IPS-NIHi11 (cell line): ENCODE measurements at regions not wholly inside any gene's neighbourhood (a gene's known extent, or its start where the extent isn't known, plus 50 kb on each side); places are given as distances from the start of the nearest gene placed in this dataset.

Source experiments
- DNase-seq: peaks from one replicate; pipeline ENCODE4 v3.0.0; 2012; ENCODE audit warnings: mixed read lengths, low spot score

DNA sequence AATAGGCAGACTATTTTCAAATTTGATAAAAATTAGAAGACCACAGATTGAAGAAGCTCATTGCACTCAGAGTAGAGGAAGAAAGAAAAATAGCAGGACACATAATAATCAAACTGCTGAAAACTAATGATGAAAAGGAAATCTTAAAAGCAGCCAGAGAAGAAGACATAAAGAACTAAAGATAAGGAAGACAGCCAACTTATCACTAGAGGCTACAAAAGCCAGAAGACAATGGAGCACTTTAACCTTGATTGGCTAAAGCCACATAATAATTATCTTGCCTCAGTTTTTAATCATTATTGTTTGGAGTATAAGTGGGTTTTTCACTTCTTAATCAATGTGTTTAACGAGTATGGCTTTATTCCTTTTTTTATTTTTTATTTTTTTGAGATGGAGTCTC, 397.6 kb downstream of the RNF144B start:
- DNase-seq = no peak

- DNase-seq = no peak
Observed at GRCh38 chr6:18785810-18786490, 398.8 kb downstream of the RNF144B start.

- no peak for DNase-seq
Observed at GRCh38 chr6:18792866-18793265, 405.7 kb downstream of the RNF144B start.

DNA sequence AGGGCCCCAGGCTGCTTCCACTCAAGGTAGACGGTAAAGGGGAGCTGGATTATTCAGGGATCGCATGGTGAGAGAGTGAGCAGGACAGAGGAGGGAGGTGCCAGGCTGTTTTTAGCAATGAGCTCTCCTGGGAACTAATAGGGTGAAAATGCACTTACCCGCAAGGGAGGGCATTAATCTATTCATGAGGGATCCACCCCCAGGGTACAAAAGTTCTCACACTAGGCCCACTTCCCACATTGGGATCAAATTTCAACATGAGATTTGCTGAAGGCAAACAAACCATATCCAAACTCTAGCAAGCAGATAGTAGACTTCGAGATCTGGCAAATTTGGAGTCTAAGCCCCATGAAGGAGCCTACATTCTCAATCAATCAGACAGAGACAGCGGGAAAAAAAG, 408.6 kb downstream of the RNF144B start:
- DNase-seq = no peak

- no peak for DNase-seq
Observed at GRCh38 chr6:18820725-18821124, 433.6 kb downstream of the RNF144B start.

GRCh38 chr6:18823782-18824386, 436.7 kb downstream of the RNF144B start:
- peak; percentile 32 for DNase-seq

GRCh38 chr6:18829272-18829870, 442.2 kb downstream of the RNF144B start:
- DNase-seq = no peak

- DNase-seq = no peak
Observed at GRCh38 chr6:18835976-18836375, 448.8 kb downstream of the RNF144B start.

- no peak for DNase-seq
Observed at GRCh38 chr6:18837013-18837412, 449.9 kb downstream of the RNF144B start.

DNA sequence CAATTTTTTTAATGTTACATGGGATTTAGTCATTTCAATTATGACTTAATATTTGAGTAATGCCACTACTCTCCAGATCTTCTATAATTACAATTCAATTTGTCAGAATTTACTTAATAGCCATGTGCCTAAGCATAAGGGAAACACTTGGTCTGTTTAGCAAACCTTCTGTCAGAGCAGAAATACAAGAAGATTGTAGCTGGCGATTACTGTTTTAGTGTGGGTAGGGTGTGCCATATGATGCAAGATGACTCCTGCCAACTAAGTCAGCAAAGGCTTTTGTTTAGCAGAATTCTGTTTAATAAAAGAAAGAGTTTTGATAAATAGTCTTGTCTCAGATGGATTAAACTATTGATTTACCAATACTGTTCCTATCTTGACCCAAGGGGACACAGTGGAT, 455.4 kb downstream of the RNF144B start:
- DNase-seq = no peak

DNA sequence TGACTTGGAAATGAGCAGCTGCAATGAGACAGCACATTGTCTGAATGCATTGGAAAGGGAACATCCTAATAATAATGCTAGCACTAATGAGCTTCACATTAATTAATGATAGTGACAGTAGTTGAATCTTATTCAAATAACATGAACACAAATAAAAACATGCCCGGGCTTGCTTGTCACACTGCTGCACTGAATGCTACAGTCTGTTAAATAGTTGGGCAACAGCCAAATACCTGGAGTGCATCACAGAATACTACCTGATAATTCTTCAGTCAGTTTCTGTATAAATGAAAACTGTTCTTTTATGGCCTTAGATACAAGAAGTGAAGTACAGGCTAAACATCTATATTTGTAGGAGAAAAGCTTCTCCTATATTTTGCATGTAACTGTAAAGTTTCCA, 458.7 kb downstream of the RNF144B start:
- no peak for DNase-seq

GRCh38 chr6:18846327-18846726, 459.2 kb downstream of the RNF144B start:
- DNase-seq = no peak

DNA sequence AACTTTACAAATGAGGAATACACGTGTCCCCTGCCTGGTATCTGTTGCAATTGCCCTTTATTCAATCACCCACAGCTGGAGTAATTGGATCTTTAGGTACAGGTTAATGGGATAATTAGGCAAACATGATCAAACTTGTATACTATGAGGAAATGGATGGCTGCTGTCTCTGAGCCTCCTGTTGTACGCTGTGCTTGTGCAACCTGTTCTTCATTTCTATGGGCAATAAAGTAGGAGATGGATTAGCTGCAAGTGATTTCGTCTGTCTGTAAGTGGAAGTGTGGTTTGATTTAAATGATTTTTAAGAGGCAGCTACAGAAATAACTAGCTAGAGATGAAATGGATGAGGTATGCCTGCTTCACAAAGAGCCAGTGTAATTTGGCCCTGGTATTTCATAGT, 474.1 kb downstream of the RNF144B start:
- DNase-seq = no peak

GRCh38 chr6:18883268-18883667, 496.1 kb downstream of the RNF144B start:
- DNase-seq = no peak

- no peak for DNase-seq
Observed at GRCh38 chr6:18883851-18884250, 496.7 kb downstream of the RNF144B start.

DNA sequence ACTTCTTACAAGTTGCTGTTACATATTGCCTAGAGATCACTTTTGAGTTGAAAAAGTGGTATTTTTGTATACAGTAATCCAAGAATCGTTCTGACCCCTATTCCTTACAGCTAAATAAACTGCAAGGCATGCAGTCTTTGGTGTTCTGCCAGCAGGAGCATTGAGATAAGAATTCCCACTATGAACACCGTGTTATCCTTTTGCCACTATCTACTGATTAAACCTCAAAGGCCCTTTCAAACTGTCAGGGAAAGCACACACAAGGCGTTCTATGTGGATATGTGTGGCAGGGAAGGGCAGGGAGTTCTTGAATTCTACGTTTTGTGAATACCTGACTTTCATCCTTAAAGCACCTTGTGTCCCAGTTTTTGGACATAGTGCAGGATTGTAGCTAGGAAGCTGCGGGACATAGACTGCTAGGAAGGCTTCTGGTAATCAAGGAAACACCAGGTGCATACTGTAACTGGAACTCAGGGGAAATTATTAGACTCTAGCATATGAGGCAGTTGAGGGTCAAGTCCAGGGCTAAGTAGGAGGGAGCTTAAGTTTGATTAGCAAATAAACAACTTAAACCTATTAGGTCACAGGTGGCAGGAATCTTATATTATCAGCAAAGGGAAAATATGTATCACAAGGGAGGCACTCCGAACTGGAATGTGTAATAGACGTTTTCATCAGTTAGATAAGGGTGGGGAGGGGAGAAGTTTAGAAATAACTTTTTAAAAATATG, 506.6 kb downstream of the RNF144B start:
- no peak for DNase-seq

- DNase-seq = peak; percentile 18
Observed at GRCh38 chr6:18897350-18897749, 510.2 kb downstream of the RNF144B start.

- DNase-seq = no peak
Observed at GRCh38 chr6:18904681-18905080, 517.5 kb downstream of the RNF144B start.

GRCh38 chr6:18920701-18921100, 533.6 kb downstream of the RNF144B start:
- DNase-seq = no peak

DNA sequence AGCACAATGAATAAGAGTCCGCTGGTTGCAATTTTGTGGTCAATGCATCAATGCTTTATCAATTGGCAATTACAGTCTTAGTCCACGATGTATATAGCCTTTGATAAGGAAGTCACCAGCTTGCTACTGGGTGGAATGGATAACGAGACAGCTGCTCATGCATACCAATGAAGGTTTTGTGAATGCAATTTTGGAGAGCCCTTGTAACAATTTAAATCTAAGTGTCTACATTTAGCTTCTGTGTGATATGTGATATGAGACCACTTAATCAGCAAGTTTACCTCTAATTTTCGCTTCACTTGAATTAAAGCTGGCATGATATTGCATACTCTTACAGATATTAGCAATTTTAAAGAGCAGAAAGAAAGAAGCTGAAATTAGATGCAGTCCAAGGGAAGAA, 543.9 kb downstream of the RNF144B start:
- no peak for DNase-seq

- DNase-seq = no peak
Observed at GRCh38 chr6:18958146-18958545, 571.0 kb downstream of the RNF144B start.

GRCh38 chr6:18961566-18961965, 574.4 kb downstream of the RNF144B start:
- no peak for DNase-seq

DNA sequence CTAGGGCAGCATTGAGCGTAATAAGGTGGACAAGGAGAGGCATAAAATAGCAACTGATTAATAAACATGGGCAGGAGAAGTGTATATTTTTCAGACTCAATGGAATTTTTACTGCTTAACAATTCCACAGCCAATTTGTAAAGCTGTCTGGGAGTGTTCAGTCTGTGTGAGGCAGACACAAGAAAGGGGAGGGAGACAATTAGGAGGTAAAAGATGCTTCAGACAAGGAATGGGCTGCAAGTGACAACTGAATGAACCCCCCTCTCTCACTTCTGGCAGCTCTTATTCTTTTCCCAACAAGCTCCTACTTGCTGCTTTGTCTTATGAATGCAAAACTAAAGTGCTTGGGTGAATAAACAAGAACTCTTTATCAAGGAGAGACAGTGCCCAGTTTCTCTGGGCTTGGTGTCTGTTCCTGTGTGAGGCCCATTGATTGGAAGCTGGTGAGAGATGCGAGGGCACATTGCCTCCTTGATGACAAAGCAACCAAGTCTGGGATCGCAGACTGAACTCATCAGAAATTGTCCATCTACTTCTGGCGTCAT, 575.3 kb downstream of the RNF144B start:
- DNase-seq = no peak
